HCT116 (cell line): ENCODE measurements at regions not wholly inside any gene's neighbourhood (a gene's known extent, or its start where the extent isn't known, plus 50 kb on each side); places are given as distances from the start of the nearest gene placed in this dataset.

Experiments used
- ATAC-seq: fragments of 200-7000 bp; cut with Tn5 transposase; 2 replicates; pipeline ENCODE4 v1.9.1; 2020; ENCODE audit warnings: mild to moderate bottlenecking, moderate library complexity
- BruUV-seq: library from RNA; stranded (reverse); fragments of 400-500 nt; replicated peaks from 2 replicates; lab custom pipeline; 2021; lab: Mats Ljungman, UMichigan
- CTCF ChIA-PET: fragments of 300-600 bp; sonication (Branson Sonifier 250); formaldehyde crosslinking; loops from one replicate; lab custom pipeline; 2021; ENCODE audit warnings: antibody characterized with exemption; lab: Charles Lee
- POLR2A ChIA-PET: fragments of 300-600, 350-600 bp; sonication (Branson Sonifier 250); formaldehyde crosslinking; loops from one replicate; lab custom pipeline; 2021; ENCODE audit warnings: antibody characterized with exemption; lab: Charles Lee
- RAD21 ChIA-PET, 2 experiments: fragments of 300-600 bp; sonication (Branson Sonifier 250); formaldehyde crosslinking; loops; one replicate each; lab custom pipeline; 2023; ENCODE audit warnings: low total read pairs in 2 of 2; ENCODE audit not compliant: uncharacterized antibody in 2 of 2, unreplicated experiment in 2 of 2, low non-redundant PET in 1 of 2; lab: Charles Lee
- DNase-seq: peaks from one replicate; pipeline ENCODE4 v3.0.0-alpha.2; 2010; ENCODE audit warnings: low read depth, low spot score
- H2AFZ ChIP-seq: fragments of 200-600 bp; shearing (Covaris generic), sonication (generic); 2 replicates; pipeline ENCODE4 v1.6.1; 2017; ENCODE audit warnings: low read depth, mixed run types, mixed read lengths, antibody characterized with exemption, low read length; ENCODE audit not compliant: poor library complexity, severe bottlenecking
- H3K27ac ChIP-seq: 2 replicates; pipeline ENCODE4 v1.5.1; 2012; ENCODE audit warnings: low read depth, low read length
- H3K27me3 ChIP-seq: fragments of 200-600 bp; sonication (generic); 2 replicates; pipeline ENCODE4 v1.6.1; 2016; ENCODE audit warnings: mixed run types, low read length, mixed read lengths; ENCODE audit not compliant: insufficient read depth
- H3K36me3 ChIP-seq, 2 experiments: fragments of 200-500 bp in 1 of 2; fragments of 200-600 bp in 1 of 2; sonication (Bioruptor generic) in 1 of 2; sonication (generic) in 1 of 2; 2 replicates each; pipeline versions ENCODE4 v1.5.1 to v1.6.1; 2014 to 2016; ENCODE audit warnings: low read length in 2 of 2, inconsistent platforms in 1 of 2, mixed read lengths in 1 of 2, mixed run types in 1 of 2; ENCODE audit not compliant: insufficient read depth in 2 of 2, control insufficient read depth in 1 of 2
- H3K4me1 ChIP-seq, 2 experiments: fragments of 200-600 bp in 1 of 2; sonication (generic) in 1 of 2; 2 replicates each; pipeline versions ENCODE4 v1.5.1 to v1.6.1; 2012 to 2017; ENCODE audit warnings: low read length in 2 of 2, inconsistent platforms in 1 of 2, mild to moderate bottlenecking in 1 of 2, mixed read lengths in 1 of 2, mixed run types in 1 of 2, moderate library complexity in 1 of 2; ENCODE audit not compliant: insufficient read depth in 2 of 2, control insufficient read depth in 1 of 2
- H3K4me2 ChIP-seq: fragments of 200-600 bp; sonication (generic); 2 replicates; pipeline ENCODE4 v1.6.1; 2017; ENCODE audit warnings: mixed run types, low read length, mixed read lengths
- H3K4me3 ChIP-seq, 2 experiments: fragments of 200-600 bp in 1 of 2; sonication (generic) in 1 of 2; replicated peaks in 1 of 2; 2 replicates each; pipeline ENCODE4 v1.5.1; 2011 to 2016; ENCODE audit warnings: low read length in 2 of 2, control low read depth in 1 of 2, low read depth in 1 of 2, mild to moderate bottlenecking in 1 of 2, mixed read lengths in 1 of 2, mixed run types in 1 of 2
- H3K79me2 ChIP-seq: fragments of 200-600 bp; sonication (generic); 2 replicates; pipeline ENCODE4 v1.6.1; 2017; ENCODE audit warnings: mild to moderate bottlenecking, mixed run types, low read length, moderate library complexity, mixed read lengths; ENCODE audit not compliant: insufficient read depth
- H3K9ac ChIP-seq: fragments of 200-600 bp; sonication (generic); 2 replicates; pipeline ENCODE4 v1.6.1; 2016; ENCODE audit warnings: low read length, mixed read lengths
- H3K9me2 ChIP-seq: fragments of 200-600 bp; sonication (generic), shearing (Covaris generic); 2 replicates; pipeline ENCODE4 v1.6.1; 2017; ENCODE audit warnings: mixed run types, mild to moderate bottlenecking, moderate library complexity; ENCODE audit not compliant: insufficient read depth
- H3K9me3 ChIP-seq, 2 experiments: fragments of 200-500 bp in 1 of 2; fragments of 200-600 bp in 1 of 2; sonication (Bioruptor generic) in 1 of 2; sonication (generic) in 1 of 2; 2 replicates each; pipeline ENCODE4 v1.6.1; 2014 to 2017; ENCODE audit warnings: low read length in 2 of 2, mixed read lengths in 2 of 2, inconsistent platforms in 1 of 2, low read depth in 1 of 2, mild to moderate bottlenecking in 1 of 2, mixed run types in 1 of 2, moderate library complexity in 1 of 2; ENCODE audit not compliant: control insufficient read depth in 1 of 2, insufficient read depth in 1 of 2
- H4K20me1 ChIP-seq: fragments of 200-600 bp; sonication (generic), shearing (Covaris generic); 2 replicates; pipeline ENCODE4 v1.6.1; 2017; ENCODE audit warnings: mixed run types, mild to moderate bottlenecking, moderate library complexity; ENCODE audit not compliant: insufficient read depth
- CBX3 ChIP-seq: IDR thresholded peaks from 2 replicates; pipeline ENCODE4 v1.6.1; 2012; ENCODE audit warnings: low read depth
- EZH2 ChIP-seq: fragments of 200-600 bp; sonication (generic); IDR thresholded peaks from 2 replicates; pipeline ENCODE4 v1.6.1; 2017; ENCODE audit warnings: antibody characterized with exemption, mixed run types
- EZH2phosphoT487 ChIP-seq: fragments of 200-600 bp; IDR thresholded peaks from 2 replicates; pipeline ENCODE4 v1.6.1; 2018; ENCODE audit warnings: antibody characterized with exemption, borderline replicate concordance
- FOSL1 ChIP-seq: IDR thresholded peaks from 2 replicates; pipeline ENCODE4 v1.6.1; 2012; ENCODE audit warnings: low read depth
- MAX ChIP-seq: IDR thresholded peaks from 2 replicates; pipeline ENCODE4 v1.6.1; 2012
- YY1 ChIP-seq: IDR thresholded peaks from 2 replicates; pipeline ENCODE4 v1.6.1; 2011; ENCODE audit warnings: low read length, low read depth, moderate library complexity, mild to moderate bottlenecking; ENCODE audit not compliant: insufficient replicate concordance; ENCODE audit errors: extremely low read depth
- ZBTB33 ChIP-seq: IDR thresholded peaks from 2 replicates; pipeline ENCODE4 v1.6.1; 2011; ENCODE audit warnings: mild to moderate bottlenecking, low read length, moderate library complexity; ENCODE audit not compliant: insufficient replicate concordance; ENCODE audit errors: extremely low read depth
- ZNF274 ChIP-seq: fragments of 200-500 bp; sonication (Bioruptor generic); IDR thresholded peaks from 2 replicates; pipeline ENCODE4 v1.6.1; 2014; ENCODE audit warnings: mild to moderate bottlenecking, low read depth, low read length, inconsistent platforms
- intact Hi-C: fragments of 100-400 bp; cut with micrococcal nuclease; formaldehyde crosslinking; loops from 2 replicates; pipeline ENCODE4 v1.10.0; 2022
- TF ChIP-seq, protein P1 (sequence below): IDR thresholded peaks from 2 replicates; pipeline ENCODE4 v1.6.1; 2012

DNA sequence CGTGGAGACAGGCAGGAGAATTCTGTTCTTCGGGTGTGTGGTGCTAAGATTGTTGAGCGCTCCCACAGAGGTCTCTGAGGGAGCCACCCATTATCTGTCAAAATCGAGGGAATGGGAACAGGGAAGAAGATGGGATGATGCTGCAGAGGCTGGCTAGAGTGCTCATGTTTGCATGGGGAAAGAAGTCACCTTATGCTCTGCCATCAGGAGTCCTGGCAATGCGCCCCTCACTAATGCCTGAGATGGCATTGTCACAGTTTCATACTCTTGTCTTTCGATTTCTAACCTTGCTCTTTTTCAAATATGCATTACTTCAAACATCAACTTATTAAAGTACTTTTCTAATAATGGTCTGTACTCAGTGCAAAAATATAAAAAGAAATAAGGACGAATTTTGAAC, 463.3 kb upstream of the CELF4 start:
- DNase-seq (no peak), ATAC-seq (no peak)
- ChIA-PET POLR2A (no interaction called here), RAD21 (no interaction called here), CTCF (no interaction called here)
- Histone ChIP-seq H3K9me3 (no peaks in the 10 kb centered on the region; a peak in 2 of 4 replicates), H3K36me3 (no peaks in the 10 kb centered on the region), H3K4me2 (no peak overlapping the region), H2AFZ (no peak overlapping the region), H3K4me3 (no peak overlapping the region), H3K9ac (no peak overlapping the region), H3K27me3 (no peaks in the 10 kb centered on the region), H3K27ac (no peak overlapping the region), H3K4me1 (no peaks in the 10 kb centered on the region), H4K20me1 (no peaks in the 10 kb centered on the region), H3K79me2 (no peaks in the 10 kb centered on the region), H3K9me2 (no peaks in the 10 kb centered on the region)
- intact Hi-C loops, result no loop called here
- TF ChIP-seq CBX3, result no peak
- no peak for TF ChIP-seq ZNF274
- TF ChIP-seq, protein P1, sequence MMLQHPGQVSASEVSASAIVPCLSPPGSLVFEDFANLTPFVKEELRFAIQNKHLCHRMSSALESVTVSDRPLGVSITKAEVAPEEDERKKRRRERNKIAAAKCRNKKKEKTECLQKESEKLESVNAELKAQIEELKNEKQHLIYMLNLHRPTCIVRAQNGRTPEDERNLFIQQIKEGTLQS, result no peak
- no peak for TF ChIP-seq YY1
- TF ChIP-seq EZH2, result no peak
- TF ChIP-seq EZH2phosphoT487, result no peak
- TF ChIP-seq MAX, result no peak
- no peak for TF ChIP-seq FOSL1
- TF ChIP-seq ZBTB33, result no peak
- no TSS peak for BruUV-seq
